BLaER1 (cell line): ENCODE measurements at regions not wholly inside any gene's neighbourhood (a gene's known extent, or its start where the extent isn't known, plus 50 kb on each side); places are given as distances from the start of the nearest gene placed in this dataset.

ENCODE experiments used
- H3K27ac ChIP-seq: shearing (Covaris generic); formaldehyde crosslinking; 2 replicates; pipeline ENCODE4 v1.8.1; 2022
- H3K27me3 ChIP-seq: shearing (Covaris generic); formaldehyde crosslinking; 2 replicates; pipeline ENCODE4 v1.8.1; 2022
- H3K36me3 ChIP-seq: shearing (Covaris generic); formaldehyde crosslinking; 2 replicates; pipeline ENCODE4 v1.8.1; 2022
- H3K4me1 ChIP-seq: shearing (Covaris generic); formaldehyde crosslinking; 2 replicates; pipeline ENCODE4 v1.8.1; 2022
- H3K4me2 ChIP-seq: shearing (Covaris generic); formaldehyde crosslinking; 2 replicates; pipeline ENCODE4 v1.8.1; 2022
- H3K4me3 ChIP-seq: shearing (Covaris generic); formaldehyde crosslinking; 2 replicates; pipeline ENCODE4 v1.8.1; 2022
- H3K9ac ChIP-seq: shearing (Covaris generic); formaldehyde crosslinking; 2 replicates; pipeline ENCODE4 v1.8.1; 2022
- H3K9me3 ChIP-seq: shearing (Covaris generic); formaldehyde crosslinking; 2 replicates; pipeline ENCODE4 v1.8.1; 2022
- H4K20me1 ChIP-seq: shearing (Covaris generic); formaldehyde crosslinking; 2 replicates; pipeline ENCODE4 v1.8.1; 2022
- Cebpa-rat ChIP-seq: shearing (Covaris generic); IDR thresholded peaks from 2 replicates; pipeline ENCODE4 v1.8.1; 2022

- Histone ChIP-seq H3K27me3 (no peaks in the 10 kb centered on the region), H3K4me2 (no peak overlapping the region), H4K20me1 (no peaks in the 10 kb centered on the region), H3K9ac (no peak overlapping the region), H3K4me1 (no peaks in the 10 kb centered on the region), H3K9me3 (no peaks in the 10 kb centered on the region), H3K36me3 (no peaks in the 10 kb centered on the region), H3K4me3 (no peak overlapping the region), H3K27ac (no peak overlapping the region)
- TF ChIP-seq Cebpa-rat: no peak
Observed at GRCh38 chr4:12852338-12853307, 631.5 kb downstream of the RAB28 start.

DNA sequence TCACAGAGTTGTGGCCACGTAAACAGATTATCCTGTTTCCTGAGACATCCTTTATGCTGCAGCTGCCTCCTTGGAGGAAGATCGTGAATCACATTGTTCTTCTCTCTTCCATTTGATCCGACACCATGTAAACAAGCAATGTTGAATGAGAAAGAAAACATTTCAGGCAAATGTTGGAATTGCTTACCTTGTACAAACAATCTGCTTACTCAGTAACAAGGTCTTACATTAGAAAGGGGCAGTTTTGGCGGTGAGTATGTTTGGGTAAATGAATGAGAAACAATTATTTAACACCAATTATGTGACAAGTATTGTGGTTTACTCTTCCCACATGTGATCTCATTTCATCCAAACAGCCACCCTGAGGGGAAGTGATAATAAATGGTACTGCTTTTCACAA lies 637.8 kb downstream of the RAB28 start:
- no peaks in the 10 kb centered on the region for H3K36me3 ChIP-seq
- H3K27ac ChIP-seq: no peak overlapping the region
- H3K4me1 ChIP-seq: no peaks in the 10 kb centered on the region
- no peaks in the 10 kb centered on the region for H4K20me1 ChIP-seq
- no peaks in the 10 kb centered on the region for H3K9me3 ChIP-seq
- H3K27me3 ChIP-seq: no peaks in the 10 kb centered on the region
- no peak overlapping the region for H3K4me3 ChIP-seq
- H3K9ac ChIP-seq: no peak overlapping the region
- H3K4me2 ChIP-seq: no peak overlapping the region
- no peak for TF ChIP-seq Cebpa-rat

GRCh38 chr4:12844141-12844540 lies 640.0 kb downstream of the RAB28 start:
- H3K4me2 ChIP-seq: no peak overlapping the region
- no peaks in the 10 kb centered on the region for H3K9me3 ChIP-seq
- no peak for TF ChIP-seq Cebpa-rat
- H3K4me3 ChIP-seq: no peak overlapping the region
- no peaks in the 10 kb centered on the region for H3K27me3 ChIP-seq
- no peak overlapping the region for H3K9ac ChIP-seq
- no peak overlapping the region for H3K27ac ChIP-seq
- H3K36me3 ChIP-seq: no peaks in the 10 kb centered on the region
- H4K20me1 ChIP-seq: no peaks in the 10 kb centered on the region
- H3K4me1 ChIP-seq: no peaks in the 10 kb centered on the region

- Histone ChIP-seq H3K9me3 (no peaks in the 10 kb centered on the region), H3K36me3 (no peaks in the 10 kb centered on the region), H3K4me2 (no peak overlapping the region), H3K27ac (no peak overlapping the region), H3K4me3 (no peak overlapping the region), H4K20me1 (no peaks in the 10 kb centered on the region), H3K27me3 (no peaks in the 10 kb centered on the region), H3K4me1 (no peaks in the 10 kb centered on the region), H3K9ac (no peak overlapping the region)
- TF ChIP-seq Cebpa-rat: no peak
Observed at GRCh38 chr4:12827966-12828365, 656.2 kb downstream of the RAB28 start.

GRCh38 chr4:12791536-12791935 lies 692.6 kb downstream of the RAB28 start:
- no peak overlapping the region for H3K4me3 ChIP-seq
- no peak overlapping the region for H3K27ac ChIP-seq
- no peaks in the 10 kb centered on the region for H4K20me1 ChIP-seq

GRCh38 chr4:12787261-12787660 lies 696.9 kb downstream of the RAB28 start:
- Histone ChIP-seq H3K27ac (no peak overlapping the region), H3K4me2 (no peak overlapping the region), H3K4me3 (no peak overlapping the region), H3K36me3 (no peaks in the 10 kb centered on the region), H3K9me3 (peaks cover 4% of the 10 kb centered on the region; the same call in 1 of the 2 replicates), H4K20me1 (no peaks in the 10 kb centered on the region), H3K9ac (no peak overlapping the region), H3K27me3 (no peaks in the 10 kb centered on the region), H3K4me1 (no peaks in the 10 kb centered on the region)
- no peak for TF ChIP-seq Cebpa-rat

More at GRCh38 chr4:12791536-12791935, 692.6 kb downstream of the RAB28 start:
- H3K4me1 ChIP-seq: no peaks in the 10 kb centered on the region
- H3K4me2 ChIP-seq: no peak overlapping the region
- H3K36me3 ChIP-seq: no peaks in the 10 kb centered on the region
- H3K27me3 ChIP-seq: no peaks in the 10 kb centered on the region
- peaks cover 4% of the 10 kb centered on the region; the same call in 1 of the 2 replicates for H3K9me3 ChIP-seq
- H3K9ac ChIP-seq: no peak overlapping the region
- TF ChIP-seq Cebpa-rat: no peak

GRCh38 chr4:12778706-12779105 lies 705.4 kb downstream of the RAB28 start:
- no peaks in the 10 kb centered on the region for H3K9me3 ChIP-seq
- H3K4me3 ChIP-seq: no peak overlapping the region
- H3K4me2 ChIP-seq: no peak overlapping the region
- H3K36me3 ChIP-seq: no peaks in the 10 kb centered on the region
- H3K27me3 ChIP-seq: no peaks in the 10 kb centered on the region
- no peak for TF ChIP-seq Cebpa-rat
- H4K20me1 ChIP-seq: no peaks in the 10 kb centered on the region
- no peak overlapping the region for H3K27ac ChIP-seq
- no peak overlapping the region for H3K9ac ChIP-seq
- H3K4me1 ChIP-seq: no peaks in the 10 kb centered on the region

DNA sequence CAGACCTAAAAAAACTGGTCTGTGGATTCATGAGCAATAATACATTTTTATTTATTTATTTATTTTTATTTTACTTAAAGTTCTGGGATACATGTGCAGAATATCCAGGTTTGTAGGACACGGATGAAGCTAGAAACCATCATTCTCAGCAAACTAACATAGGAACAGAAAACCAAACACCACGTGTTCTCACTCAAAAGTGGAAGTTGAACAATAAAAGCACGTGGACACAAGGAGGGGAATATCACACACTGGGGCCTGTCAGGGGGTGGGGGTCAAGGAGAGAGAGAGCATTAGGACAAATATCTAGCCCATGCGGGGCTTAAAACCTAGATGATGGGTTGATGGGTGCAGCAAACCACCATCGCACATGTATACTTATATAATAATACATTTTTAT lies 705.9 kb downstream of the RAB28 start:
- no peaks in the 10 kb centered on the region for H3K27me3 ChIP-seq
- H3K9me3 ChIP-seq: no peaks in the 10 kb centered on the region

DNA sequence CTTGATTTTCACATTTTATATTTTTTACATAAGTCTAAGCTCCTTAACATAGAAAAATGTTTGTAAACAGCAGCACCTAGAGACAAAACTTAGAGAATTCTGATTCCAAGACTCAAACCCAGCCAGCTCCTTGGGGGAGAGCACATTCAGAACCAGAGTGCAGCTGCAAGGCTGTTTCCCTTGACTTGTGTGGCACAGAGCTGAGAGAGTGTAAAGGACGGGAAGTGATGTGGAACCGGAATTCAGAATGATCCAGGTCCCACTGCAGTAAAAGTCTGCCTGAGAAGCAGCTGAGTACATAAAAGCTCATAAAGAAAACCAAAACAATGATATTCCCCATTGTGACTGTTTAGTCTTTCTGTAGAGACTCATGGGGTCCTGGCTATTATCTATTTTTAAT lies 713.8 kb downstream of the RAB28 start:
- H3K27me3 ChIP-seq: no peaks in the 10 kb centered on the region
- H3K4me2 ChIP-seq: no peak overlapping the region
- H3K9me3 ChIP-seq: no peaks in the 10 kb centered on the region
- no peak for TF ChIP-seq Cebpa-rat
- H4K20me1 ChIP-seq: no peaks in the 10 kb centered on the region
- no peak overlapping the region for H3K27ac ChIP-seq
- no peaks in the 10 kb centered on the region for H3K36me3 ChIP-seq
- no peak overlapping the region for H3K9ac ChIP-seq
- no peak overlapping the region for H3K4me3 ChIP-seq
- H3K4me1 ChIP-seq: no peaks in the 10 kb centered on the region

More for the DNA sequence above, 705.9 kb downstream of the RAB28 start:
- Histone ChIP-seq H3K9ac (no peak overlapping the region), H3K4me3 (no peak overlapping the region), H3K4me2 (no peak overlapping the region), H3K36me3 (no peaks in the 10 kb centered on the region), H3K4me1 (no peaks in the 10 kb centered on the region), H3K27ac (no peak overlapping the region), H4K20me1 (no peaks in the 10 kb centered on the region)
- TF ChIP-seq Cebpa-rat: no peak

- Histone ChIP-seq H3K4me3 (no peak overlapping the region), H3K9ac (no peak overlapping the region)
- no peak for TF ChIP-seq Cebpa-rat
Observed at GRCh38 chr4:12761694-12762093, 722.4 kb downstream of the RAB28 start.

More at GRCh38 chr4:12761694-12762093, 722.4 kb downstream of the RAB28 start:
- H3K4me1 ChIP-seq: no peaks in the 10 kb centered on the region
- no peaks in the 10 kb centered on the region for H3K36me3 ChIP-seq
- H3K9me3 ChIP-seq: no peaks in the 10 kb centered on the region
- H3K27ac ChIP-seq: no peak overlapping the region
- no peaks in the 10 kb centered on the region for H4K20me1 ChIP-seq
- H3K27me3 ChIP-seq: no peaks in the 10 kb centered on the region
- H3K4me2 ChIP-seq: no peak overlapping the region
